Omental fat pad (tissue), 3 donors: ENCODE measurements at regions not wholly inside any gene's neighbourhood (a gene's known extent, or its start where the extent isn't known, plus 50 kb on each side); places are given as distances from the start of the nearest gene placed in this dataset.

Experiments used
- ATAC-seq: fragments of 150-250 bp; one replicate; pipeline ENCODE4 v1.9.1; 2016; ENCODE audit warnings: mild to moderate bottlenecking, moderate library complexity; ENCODE audit not compliant: low FRiP score
- DNase-seq: peaks from one replicate; pipeline ENCODE4 v3.0.0-alpha.2; 2019; ENCODE audit warnings: low spot score
- CTCF ChIP-seq, 3 donors: fragments of 450-650 bp; IDR thresholded peaks; one replicate each; pipeline ENCODE4 v1.5.1; 2016 to 2017; ENCODE audit warnings: antibody characterized with exemption in 3 of 3, mild to moderate bottlenecking in 3 of 3, moderate library complexity in 2 of 3

- no peak for TF ChIP-seq CTCF (IDR thresholded peaks at IDR 0.05)
- no peak for DNase-seq
- ATAC-seq, result peak; percentile 14
These were observed 209.0 kb downstream of the RGS9 start for GRCh38 chr17:65346166-65346565.

GRCh38 chr17:65345261-65346005 is 208.3 kb downstream of the RGS9 start:
- ATAC-seq (no peak), DNase-seq (no peak)
- no peak for TF ChIP-seq CTCF (IDR thresholded peaks at IDR 0.05)

- no peak for DNase-seq
- no peak for ATAC-seq
- no peak for TF ChIP-seq CTCF (IDR thresholded peaks at IDR 0.05)
These were observed 203.2 kb downstream of the RGS9 start for GRCh38 chr17:65340401-65340800.

- DNase-seq (no peak), ATAC-seq (no peak)
- no peak for TF ChIP-seq CTCF (IDR thresholded peaks at IDR 0.05)
These were observed 197.2 kb downstream of the RGS9 start for GRCh38 chr17:65334406-65334805.

- no peak for ATAC-seq
- DNase-seq, result no peak
- TF ChIP-seq CTCF (IDR thresholded peaks at IDR 0.05), result no peak
These were observed 195.6 kb downstream of the RGS9 start for GRCh38 chr17:65332779-65333178.

GRCh38 chr17:65332375-65332774 is 195.2 kb downstream of the RGS9 start:
- DNase-seq (no peak), ATAC-seq (no peak)
- TF ChIP-seq CTCF (IDR thresholded peaks at IDR 0.05), result no peak

GRCh38 chr17:65328567-65328966 is 191.4 kb downstream of the RGS9 start:
- ATAC-seq, result no peak
- no peak for TF ChIP-seq CTCF (IDR thresholded peaks at IDR 0.05)
- DNase-seq, result no peak
